Calu3 (cell line): ENCODE measurements at regions not wholly inside any gene's neighbourhood (a gene's known extent, or its start where the extent isn't known, plus 50 kb on each side); places are given as distances from the start of the nearest gene placed in this dataset.

Experiments
- BruUV-seq: library from RNA; stranded (reverse); fragments of 400-500 nt; replicated peaks from 2 replicates; lab custom pipeline; 2021; lab: Mats Ljungman, UMichigan
- CTCF ChIA-PET: fragments of 300-600 bp; sonication (Branson Sonifier 250); formaldehyde crosslinking; loops from one replicate; lab custom pipeline; 2022; ENCODE audit warnings: antibody characterized with exemption; lab: Charles Lee
- DNase-seq: peaks from one replicate; pipeline ENCODE4 v3.0.0; 2022
- H3K27ac Mint-ChIP-seq: one replicate; pipeline ENCODE4 v1.8.0; 2022; ENCODE audit warnings: mixed read lengths; ENCODE audit not compliant: unreplicated experiment
- H3K27me3 Mint-ChIP-seq: one replicate; pipeline ENCODE4 v1.8.0; 2022; ENCODE audit warnings: mixed read lengths; ENCODE audit not compliant: unreplicated experiment
- H3K36me3 Mint-ChIP-seq: one replicate; pipeline ENCODE4 v1.8.0; 2022; ENCODE audit warnings: mild to moderate bottlenecking, moderate library complexity, mixed read lengths; ENCODE audit not compliant: insufficient read depth, unreplicated experiment
- H3K4me1 Mint-ChIP-seq: one replicate; pipeline ENCODE4 v1.8.0; 2022; ENCODE audit warnings: mild to moderate bottlenecking, low read depth, mixed read lengths; ENCODE audit not compliant: unreplicated experiment
- H3K4me3 Mint-ChIP-seq: one replicate; pipeline ENCODE4 v1.8.0; 2022; ENCODE audit warnings: mild to moderate bottlenecking, low read depth, moderate library complexity, mixed read lengths; ENCODE audit not compliant: unreplicated experiment
- H3K9me3 Mint-ChIP-seq: one replicate; pipeline ENCODE4 v1.8.0; 2022; ENCODE audit warnings: low read depth, mixed read lengths; ENCODE audit not compliant: unreplicated experiment
- intact Hi-C: fragments of 100-400 bp; cut with micrococcal nuclease; formaldehyde crosslinking; loops from one replicate; pipeline ENCODE4 v1.10.0; 2022; ENCODE audit not compliant: unreplicated experiment
- TF ChIP-seq, protein P1 (sequence below): fragments of 200-600 bp; IDR thresholded peaks from one replicate; pipeline ENCODE4 v1.8.0; 2022; ENCODE audit warnings: antibody characterized with exemption; ENCODE audit not compliant: unreplicated experiment

DNA sequence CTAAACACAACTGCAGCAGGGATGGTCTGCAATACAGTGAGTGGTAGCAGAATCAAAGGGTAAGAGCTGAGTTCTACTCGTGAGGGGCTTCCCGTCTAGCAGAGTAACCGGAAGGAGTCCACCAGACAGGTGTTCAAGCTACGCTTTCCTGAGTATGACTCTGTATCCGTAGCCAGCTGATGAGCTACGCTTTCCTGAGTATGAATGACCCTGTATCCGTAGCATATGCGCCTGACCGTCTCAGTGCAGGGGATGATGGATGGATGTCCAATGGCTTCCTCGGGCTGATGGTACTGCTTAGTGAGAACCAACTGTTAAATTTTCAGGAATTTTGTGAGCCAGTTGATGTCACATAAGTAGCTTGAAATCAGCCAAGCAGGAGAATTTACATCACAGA, 244.1 kb upstream of the MYT1L start:
- no peaks in the 10 kb centered on the region for H3K4me1 Mint-ChIP-seq
- TF ChIP-seq, protein P1, sequence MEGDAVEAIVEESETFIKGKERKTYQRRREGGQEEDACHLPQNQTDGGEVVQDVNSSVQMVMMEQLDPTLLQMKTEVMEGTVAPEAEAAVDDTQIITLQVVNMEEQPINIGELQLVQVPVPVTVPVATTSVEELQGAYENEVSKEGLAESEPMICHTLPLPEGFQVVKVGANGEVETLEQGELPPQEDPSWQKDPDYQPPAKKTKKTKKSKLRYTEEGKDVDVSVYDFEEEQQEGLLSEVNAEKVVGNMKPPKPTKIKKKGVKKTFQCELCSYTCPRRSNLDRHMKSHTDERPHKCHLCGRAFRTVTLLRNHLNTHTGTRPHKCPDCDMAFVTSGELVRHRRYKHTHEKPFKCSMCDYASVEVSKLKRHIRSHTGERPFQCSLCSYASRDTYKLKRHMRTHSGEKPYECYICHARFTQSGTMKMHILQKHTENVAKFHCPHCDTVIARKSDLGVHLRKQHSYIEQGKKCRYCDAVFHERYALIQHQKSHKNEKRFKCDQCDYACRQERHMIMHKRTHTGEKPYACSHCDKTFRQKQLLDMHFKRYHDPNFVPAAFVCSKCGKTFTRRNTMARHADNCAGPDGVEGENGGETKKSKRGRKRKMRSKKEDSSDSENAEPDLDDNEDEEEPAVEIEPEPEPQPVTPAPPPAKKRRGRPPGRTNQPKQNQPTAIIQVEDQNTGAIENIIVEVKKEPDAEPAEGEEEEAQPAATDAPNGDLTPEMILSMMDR = no peak
- H3K36me3 Mint-ChIP-seq = no peaks in the 10 kb centered on the region
- peaks cover 5% of the 10 kb centered on the region for H3K9me3 Mint-ChIP-seq
- BruUV-seq = no TSS peak
- DNase-seq = no peak
- intact Hi-C loops = no loop called here
- no peak overlapping the region for H3K4me3 Mint-ChIP-seq
- CTCF ChIA-PET = no interaction called here
- H3K27me3 Mint-ChIP-seq = no peaks in the 10 kb centered on the region
- no peak overlapping the region for H3K27ac Mint-ChIP-seq

DNA sequence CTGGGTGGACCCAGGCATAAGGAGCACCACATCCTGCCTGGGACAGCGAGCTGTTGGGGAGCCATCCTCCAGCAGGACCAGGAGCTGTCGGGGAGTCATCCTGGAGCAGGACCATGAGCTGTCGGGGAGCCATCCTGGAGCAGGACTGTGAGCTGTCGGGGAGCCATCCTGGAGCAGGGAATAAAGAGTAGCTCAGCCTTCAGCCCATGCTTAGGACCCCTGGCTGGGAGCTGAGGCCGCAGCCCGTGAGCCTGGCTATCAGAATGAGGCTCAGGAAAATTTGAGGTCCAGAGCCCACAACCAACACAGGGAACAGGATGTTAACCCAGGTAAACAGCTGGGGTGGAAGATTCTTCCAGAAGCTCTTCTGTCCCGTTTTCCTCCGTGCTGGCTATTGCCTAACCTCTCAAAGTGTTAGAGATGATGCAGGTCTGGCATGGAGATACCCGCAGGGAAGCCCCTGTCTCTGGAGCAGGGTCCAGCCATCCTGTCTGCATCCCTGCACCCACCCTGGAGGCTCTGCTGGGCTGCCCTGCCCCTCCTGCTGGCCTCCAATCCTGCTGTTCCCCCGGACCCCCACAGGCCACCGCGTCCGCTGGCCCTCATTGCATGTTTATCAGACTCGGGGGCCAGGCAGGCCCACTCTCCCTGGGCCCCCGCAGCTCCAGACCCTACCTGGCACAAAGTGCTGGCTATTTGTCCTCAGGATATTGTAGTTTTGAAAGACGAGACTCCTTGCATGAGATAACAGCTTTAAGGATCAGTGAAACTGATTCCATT, 243.5 kb upstream of the MYT1L start:
- TF ChIP-seq, protein P1 = no peak
- no peaks in the 10 kb centered on the region for H3K4me1 Mint-ChIP-seq
- no peak overlapping the region for H3K4me3 Mint-ChIP-seq
- H3K27me3 Mint-ChIP-seq = no peaks in the 10 kb centered on the region
- intact Hi-C loops = no loop called here
- DNase-seq = no peak
- H3K27ac Mint-ChIP-seq = no peak overlapping the region
- peaks cover 2% of the 10 kb centered on the region for H3K9me3 Mint-ChIP-seq
- H3K36me3 Mint-ChIP-seq = no peaks in the 10 kb centered on the region
- BruUV-seq = no TSS peak
- CTCF ChIA-PET = interaction anchor here (0.6 kb wide), 1 partner anchor 239 kb away, joined by 3 read pairs; no protein-coding TSS in a partner anchor

DNA sequence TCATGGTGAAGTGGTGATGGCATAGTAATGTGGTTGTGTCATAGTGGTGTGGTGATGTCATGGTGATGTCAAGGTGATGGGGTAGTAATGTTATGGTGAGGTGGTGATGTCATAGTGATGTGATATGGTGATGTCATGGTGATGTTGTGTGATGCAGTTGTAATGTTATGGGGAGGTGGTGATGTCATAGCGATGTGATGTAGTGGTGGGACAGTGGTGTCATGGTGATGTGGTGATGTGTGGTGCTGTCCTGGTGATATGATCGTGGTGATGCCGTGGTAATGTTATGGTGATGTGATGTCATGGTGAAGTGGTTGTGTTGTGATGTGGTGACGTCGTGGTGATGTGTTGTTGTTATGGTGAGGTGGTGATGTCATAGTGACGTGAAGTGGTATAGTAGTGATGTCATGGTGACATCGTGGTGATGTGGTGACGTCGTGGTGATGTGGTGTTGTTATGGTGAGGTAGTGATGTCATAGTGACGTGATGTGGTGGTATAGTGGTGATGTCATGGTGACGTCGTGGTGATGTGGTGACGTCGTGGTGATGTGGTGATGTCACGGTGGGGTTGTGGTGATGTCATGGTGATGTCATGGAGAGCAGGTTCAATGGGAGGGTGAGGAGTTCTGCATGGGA, 242.7 kb upstream of the MYT1L start:
- no TSS peak for BruUV-seq
- CTCF ChIA-PET = no interaction called here
- Mint-ChIP-seq H3K27ac (no peak overlapping the region), H3K36me3 (no peaks in the 10 kb centered on the region), H3K9me3 (peaks cover 5% of the 10 kb centered on the region), H3K4me1 (no peaks in the 10 kb centered on the region), H3K4me3 (no peak overlapping the region), H3K27me3 (no peaks in the 10 kb centered on the region)
- intact Hi-C loops = no loop called here
- no peak for DNase-seq
- TF ChIP-seq, protein P1 = no peak

DNA sequence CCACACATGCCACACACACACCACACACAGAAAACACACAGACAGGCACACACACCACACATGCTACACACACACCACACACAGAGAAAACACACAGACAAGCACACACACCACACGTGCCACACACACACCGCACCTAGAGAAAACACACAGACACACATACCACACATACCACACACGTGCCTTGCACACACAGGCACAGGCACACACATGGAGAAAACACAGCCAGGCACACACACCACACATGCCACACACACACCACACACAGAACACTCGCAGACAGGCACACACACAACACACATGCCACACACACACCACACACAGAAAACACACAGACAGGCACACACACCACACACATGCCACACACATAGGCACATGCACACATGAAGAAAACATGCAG, 242.1 kb upstream of the MYT1L start:
- H3K4me1 Mint-ChIP-seq = no peaks in the 10 kb centered on the region
- intact Hi-C loops = no loop called here
- CTCF ChIA-PET = no interaction called here
- BruUV-seq = no TSS peak
- H3K27me3 Mint-ChIP-seq = no peaks in the 10 kb centered on the region
- TF ChIP-seq, protein P1 = no peak
- no peak overlapping the region for H3K4me3 Mint-ChIP-seq
- no peak for DNase-seq
- no peak overlapping the region for H3K27ac Mint-ChIP-seq
- no peaks in the 10 kb centered on the region for H3K36me3 Mint-ChIP-seq
- peaks cover 6% of the 10 kb centered on the region for H3K9me3 Mint-ChIP-seq
